ENCODE measurements at regions not wholly inside any gene's neighbourhood (a gene's known extent, or its start where the extent isn't known, plus 50 kb on each side); places are given as distances from the start of the nearest gene placed in this dataset.

DNA sequence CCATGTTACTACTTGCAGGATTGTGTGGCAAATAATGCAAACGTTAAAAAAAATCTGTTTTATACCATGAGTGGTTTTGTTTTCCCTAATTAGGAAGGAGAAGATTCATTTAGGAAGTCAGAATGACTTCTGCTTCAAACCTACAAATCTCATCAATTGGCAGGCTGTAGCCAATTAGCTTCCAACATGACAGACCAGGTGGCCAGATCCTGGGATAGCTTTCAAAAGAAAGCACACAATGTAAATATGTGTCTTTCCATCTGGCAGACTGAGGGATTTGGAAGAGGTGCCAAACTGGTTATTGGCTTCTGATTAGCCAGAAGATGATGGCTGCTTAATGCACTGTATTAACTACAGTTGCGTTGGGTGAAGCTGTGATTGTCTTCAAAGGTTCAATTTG lies 432.8 kb downstream of the ANKRD50 start:
- TF ChIP-seq EZH2phosphoT487 (IDR thresholded peaks at IDR 0.05; ENCODE audit: low read length), result no peak
- no peak for TF ChIP-seq EZH2 (optimal IDR thresholded peaks at IDR 0.05; ENCODE audit: low read depth, low read length)
- TF ChIP-seq, protein P1, sequence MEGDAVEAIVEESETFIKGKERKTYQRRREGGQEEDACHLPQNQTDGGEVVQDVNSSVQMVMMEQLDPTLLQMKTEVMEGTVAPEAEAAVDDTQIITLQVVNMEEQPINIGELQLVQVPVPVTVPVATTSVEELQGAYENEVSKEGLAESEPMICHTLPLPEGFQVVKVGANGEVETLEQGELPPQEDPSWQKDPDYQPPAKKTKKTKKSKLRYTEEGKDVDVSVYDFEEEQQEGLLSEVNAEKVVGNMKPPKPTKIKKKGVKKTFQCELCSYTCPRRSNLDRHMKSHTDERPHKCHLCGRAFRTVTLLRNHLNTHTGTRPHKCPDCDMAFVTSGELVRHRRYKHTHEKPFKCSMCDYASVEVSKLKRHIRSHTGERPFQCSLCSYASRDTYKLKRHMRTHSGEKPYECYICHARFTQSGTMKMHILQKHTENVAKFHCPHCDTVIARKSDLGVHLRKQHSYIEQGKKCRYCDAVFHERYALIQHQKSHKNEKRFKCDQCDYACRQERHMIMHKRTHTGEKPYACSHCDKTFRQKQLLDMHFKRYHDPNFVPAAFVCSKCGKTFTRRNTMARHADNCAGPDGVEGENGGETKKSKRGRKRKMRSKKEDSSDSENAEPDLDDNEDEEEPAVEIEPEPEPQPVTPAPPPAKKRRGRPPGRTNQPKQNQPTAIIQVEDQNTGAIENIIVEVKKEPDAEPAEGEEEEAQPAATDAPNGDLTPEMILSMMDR (IDR thresholded peaks at IDR 0.05; ENCODE audit: low read length), result no peak
- no peaks in the 10 kb centered on the region for H3K4me1 ChIP-seq (ENCODE audit: low read length)
- no peak overlapping the region for H3K4me3 ChIP-seq (ENCODE audit: low read length)

DNA sequence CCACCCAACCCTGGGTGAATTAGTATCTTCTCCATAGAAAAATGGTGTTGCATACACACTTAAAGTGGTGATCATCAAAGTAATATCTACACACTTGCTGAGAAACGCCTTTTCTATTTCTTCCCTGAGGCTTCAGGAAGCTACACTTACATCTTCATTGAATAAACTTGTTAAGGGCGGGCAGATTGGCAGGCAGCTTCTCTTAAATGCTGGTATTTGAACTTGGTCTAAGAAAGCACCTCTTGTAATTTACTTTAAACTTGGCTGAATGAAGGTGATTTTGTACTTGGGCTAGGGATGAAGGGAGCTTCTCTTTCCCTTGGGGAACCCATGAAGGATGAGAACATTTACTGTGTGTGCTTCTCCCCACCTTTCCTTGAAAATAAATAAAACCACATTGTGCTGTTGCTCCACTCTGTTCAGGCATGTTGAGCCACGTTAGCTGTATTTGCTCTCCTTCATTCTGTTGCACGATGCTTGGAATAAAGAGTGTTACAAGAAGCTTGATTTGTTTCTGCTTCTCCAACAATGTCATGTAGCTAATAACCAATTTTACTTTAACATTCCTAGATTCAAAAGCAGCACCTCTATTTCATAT lies 430.1 kb downstream of the ANKRD50 start:
- Histone ChIP-seq H3K79me2 (ENCODE audit: low read length) (no peaks in the 10 kb centered on the region), H3K9ac (ENCODE audit: low read length) (no peak overlapping the region), H2AFZ (ENCODE audit: low read length) (no peak overlapping the region), H3K36me3 (replicated peaks; ENCODE audit: insufficient read depth, low read length) (no peaks in the 10 kb centered on the region), H4K20me1 (ENCODE audit: insufficient read depth, low read length) (no peaks in the 10 kb centered on the region), H3K9me3 (replicated peaks; ENCODE audit: insufficient read depth, low read length) (no peaks in the 10 kb centered on the region), H3K4me2 (ENCODE audit: low read depth, low read length) (no peak overlapping the region), H3K9me2 (replicated peaks; ENCODE audit: insufficient read depth, low read length) (no peaks in the 10 kb centered on the region), H3K27me3 (replicated peaks; ENCODE audit: insufficient read depth, low read length) (no peaks in the 10 kb centered on the region), H3K4me3 (ENCODE audit: low read length) (no peak overlapping the region), H3K27ac (ENCODE audit: low read length) (no peak overlapping the region), H3K4me1 (ENCODE audit: low read length) (no peaks in the 10 kb centered on the region), H3F3A (ENCODE audit: insufficient read depth, low read length) (no peaks in the 10 kb centered on the region)
- DNase-seq, result no peak
- TF ChIP-seq, protein P1 (IDR thresholded peaks at IDR 0.05; ENCODE audit: low read length), result no peak

More for the DNA sequence above, 432.8 kb downstream of the ANKRD50 start:
- no peak overlapping the region for H3K4me2 ChIP-seq (ENCODE audit: low read depth, low read length)
- H3K9me3 ChIP-seq (replicated peaks; ENCODE audit: insufficient read depth, low read length), result no peaks in the 10 kb centered on the region
- H4K20me1 ChIP-seq (ENCODE audit: insufficient read depth, low read length), result no peaks in the 10 kb centered on the region
- H2AFZ ChIP-seq (ENCODE audit: low read length), result no peak overlapping the region
- no peaks in the 10 kb centered on the region for H3K9me2 ChIP-seq (replicated peaks; ENCODE audit: insufficient read depth, low read length)
- no peak for DNase-seq
- H3K27ac ChIP-seq (ENCODE audit: low read length), result no peak overlapping the region
- no peaks in the 10 kb centered on the region for H3K27me3 ChIP-seq (replicated peaks; ENCODE audit: insufficient read depth, low read length)
- no peaks in the 10 kb centered on the region for H3K79me2 ChIP-seq (ENCODE audit: low read length)
- H3K9ac ChIP-seq (ENCODE audit: low read length), result no peak overlapping the region
- H3F3A ChIP-seq (ENCODE audit: insufficient read depth, low read length), result no peaks in the 10 kb centered on the region
- H3K36me3 ChIP-seq (replicated peaks; ENCODE audit: insufficient read depth, low read length), result no peaks in the 10 kb centered on the region

DNA sequence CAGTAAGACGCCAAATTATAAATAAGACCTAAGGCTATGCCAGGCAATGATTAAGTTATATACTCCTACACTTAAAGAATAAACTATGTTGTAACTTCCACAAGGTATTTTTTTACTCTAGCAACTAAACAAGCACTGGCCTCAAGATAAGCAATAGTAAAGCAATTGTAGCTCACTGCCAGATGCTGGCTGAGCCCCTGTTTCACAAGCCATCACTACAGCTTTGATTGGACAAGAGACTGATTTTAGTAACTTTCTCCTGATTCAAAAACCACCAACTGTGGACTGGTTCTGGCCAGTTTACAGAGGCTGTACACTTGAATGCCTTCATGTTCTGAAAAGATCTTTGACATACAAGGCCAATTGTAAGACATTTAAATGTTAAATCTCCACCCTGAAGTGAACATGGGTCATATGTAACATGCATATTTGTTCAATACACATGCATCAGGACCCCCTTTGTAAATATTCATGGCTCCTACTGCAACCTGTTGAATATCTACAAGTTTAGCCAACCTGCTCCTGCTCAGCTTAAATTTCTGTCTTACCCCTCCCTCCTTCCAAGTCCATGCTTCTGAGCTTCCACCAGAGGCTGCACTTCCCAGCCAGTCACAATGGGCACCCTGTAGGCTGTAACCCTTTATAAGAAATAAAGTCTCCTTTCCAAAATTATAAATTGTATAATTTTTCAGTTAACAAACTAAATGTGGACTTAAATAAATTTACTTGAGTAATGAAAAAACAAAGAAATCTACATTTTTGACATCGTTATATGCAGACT lies 423.6 kb downstream of the ANKRD50 start:
- Histone ChIP-seq H3K4me1 (ENCODE audit: low read length) (no peaks in the 10 kb centered on the region), H3K9me2 (replicated peaks; ENCODE audit: insufficient read depth, low read length) (no peaks in the 10 kb centered on the region), H3K79me2 (ENCODE audit: low read length) (no peaks in the 10 kb centered on the region), H4K20me1 (ENCODE audit: insufficient read depth, low read length) (no peaks in the 10 kb centered on the region), H3K27me3 (replicated peaks; ENCODE audit: insufficient read depth, low read length) (no peaks in the 10 kb centered on the region), H3K9ac (ENCODE audit: low read length) (no peak overlapping the region), H3F3A (ENCODE audit: insufficient read depth, low read length) (no peaks in the 10 kb centered on the region), H3K9me3 (replicated peaks; ENCODE audit: insufficient read depth, low read length) (no peaks in the 10 kb centered on the region), H3K4me2 (ENCODE audit: low read depth, low read length) (no peak overlapping the region), H3K27ac (ENCODE audit: low read length) (no peak overlapping the region), H3K4me3 (ENCODE audit: low read length) (no peak overlapping the region), H2AFZ (ENCODE audit: low read length) (no peak overlapping the region), H3K36me3 (replicated peaks; ENCODE audit: insufficient read depth, low read length) (no peaks in the 10 kb centered on the region)
- DNase-seq, result no peak
- no peak for TF ChIP-seq EZH2phosphoT487 (IDR thresholded peaks at IDR 0.05; ENCODE audit: low read length)
- TF ChIP-seq EZH2 (optimal IDR thresholded peaks at IDR 0.05; ENCODE audit: low read depth, low read length), result no peak
- TF ChIP-seq, protein P1 (IDR thresholded peaks at IDR 0.05; ENCODE audit: low read length), result no peak

Measured in MM.1S (cell line).